H1 (cell line): ENCODE measurements at regions not wholly inside any gene's neighbourhood (a gene's known extent, or its start where the extent isn't known, plus 50 kb on each side); places are given as distances from the start of the nearest gene placed in this dataset.

ENCODE experiments used
- EZH2 ChIP-seq: fragments of 200-600 bp; sonication (generic); IDR thresholded peaks from 2 replicates; pipeline ENCODE4 v1.7.1; 2012; ENCODE audit warnings: low read depth, mild to moderate bottlenecking, moderate library complexity, low read length, inconsistent platforms; ENCODE audit not compliant: severe bottlenecking
- HDAC2 ChIP-seq, 2 experiments: fragments of 300-600 bp in 1 of 2; sonication (generic) in 1 of 2; IDR thresholded peaks; 2 replicates each; pipeline ENCODE4 v1.6.1; 2011 to 2012; ENCODE audit warnings: low read depth in 2 of 2, low read length in 2 of 2, mild to moderate bottlenecking in 2 of 2, moderate library complexity in 2 of 2, borderline replicate concordance in 1 of 2, inconsistent platforms in 1 of 2
- POLR2A ChIP-seq, 2 experiments: IDR thresholded peaks; 1 replicate in 1 of 2; 2 replicates in 1 of 2; pipeline ENCODE4 v1.6.1; 2011; ENCODE audit warnings: low read depth in 2 of 2, low read length in 2 of 2, mild to moderate bottlenecking in 2 of 2; ENCODE audit errors: control extremely low read depth in 1 of 2
- SIN3A ChIP-seq, 2 experiments: IDR thresholded peaks in 1 of 2; conservative IDR thresholded peaks in 1 of 2; 2 replicates each; pipeline ENCODE4 v1.6.1; 2011 to 2012; ENCODE audit warnings: low read length in 2 of 2, improper control_type of control experiment in 1 of 2, low read depth in 1 of 2, mild to moderate bottlenecking in 1 of 2
- SIRT6 ChIP-seq: IDR thresholded peaks from one replicate; pipeline ENCODE4 v1.7.1; 2012; ENCODE audit warnings: low read length, inconsistent platforms
- SP2 ChIP-seq: IDR thresholded peaks from 2 replicates; pipeline ENCODE4 v1.6.1; 2012; ENCODE audit warnings: mild to moderate bottlenecking, low read length, inconsistent platforms
- TEAD4 ChIP-seq: IDR thresholded peaks from 2 replicates; pipeline ENCODE4 v1.6.1; 2012; ENCODE audit warnings: low read depth, low read length, inconsistent platforms, mixed read lengths
- TF ChIP-seq, protein P1 (sequence below), 3 experiments: IDR thresholded peaks; 1 replicate in 2 of 3; 2 replicates in 1 of 3; pipeline versions ENCODE4 v1.5.1 to v1.6.1; 2011; ENCODE audit warnings: low read length in 3 of 3, mild to moderate bottlenecking in 3 of 3, inconsistent platforms in 2 of 3, low read depth in 1 of 3, moderate library complexity in 1 of 3; ENCODE audit not compliant: insufficient read depth in 1 of 3; ENCODE audit errors: control extremely low read depth in 1 of 3

DNA sequence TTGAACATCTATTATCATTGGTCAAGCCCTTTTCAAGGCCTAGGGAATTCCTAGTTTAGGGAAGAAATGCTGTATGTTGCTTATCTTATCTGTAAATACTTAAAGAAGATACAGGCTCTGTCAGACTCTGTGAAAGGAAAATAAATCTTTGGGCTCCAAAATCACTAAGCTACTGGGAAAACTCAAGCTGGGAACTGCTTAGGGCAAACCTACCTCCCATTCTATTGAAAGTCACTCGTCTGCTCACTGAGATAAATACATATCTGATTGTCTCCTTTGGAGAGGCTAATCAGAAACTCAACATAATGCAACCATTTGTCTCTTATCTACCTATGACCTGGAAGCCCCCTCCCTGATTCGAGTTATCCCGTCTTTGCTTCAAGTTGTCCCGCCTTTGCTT lies 108.6 kb upstream of the NDST4 start:
- TF ChIP-seq, protein P1, sequence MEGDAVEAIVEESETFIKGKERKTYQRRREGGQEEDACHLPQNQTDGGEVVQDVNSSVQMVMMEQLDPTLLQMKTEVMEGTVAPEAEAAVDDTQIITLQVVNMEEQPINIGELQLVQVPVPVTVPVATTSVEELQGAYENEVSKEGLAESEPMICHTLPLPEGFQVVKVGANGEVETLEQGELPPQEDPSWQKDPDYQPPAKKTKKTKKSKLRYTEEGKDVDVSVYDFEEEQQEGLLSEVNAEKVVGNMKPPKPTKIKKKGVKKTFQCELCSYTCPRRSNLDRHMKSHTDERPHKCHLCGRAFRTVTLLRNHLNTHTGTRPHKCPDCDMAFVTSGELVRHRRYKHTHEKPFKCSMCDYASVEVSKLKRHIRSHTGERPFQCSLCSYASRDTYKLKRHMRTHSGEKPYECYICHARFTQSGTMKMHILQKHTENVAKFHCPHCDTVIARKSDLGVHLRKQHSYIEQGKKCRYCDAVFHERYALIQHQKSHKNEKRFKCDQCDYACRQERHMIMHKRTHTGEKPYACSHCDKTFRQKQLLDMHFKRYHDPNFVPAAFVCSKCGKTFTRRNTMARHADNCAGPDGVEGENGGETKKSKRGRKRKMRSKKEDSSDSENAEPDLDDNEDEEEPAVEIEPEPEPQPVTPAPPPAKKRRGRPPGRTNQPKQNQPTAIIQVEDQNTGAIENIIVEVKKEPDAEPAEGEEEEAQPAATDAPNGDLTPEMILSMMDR (IDR thresholded peaks at IDR 0.05; ENCODE audit: control extremely low read depth in 1 of 3, insufficient read depth in 1 of 3, low read depth in 1 of 3, low read length in 3 of 3): no peak
- no peak for TF ChIP-seq SIN3A (conservative IDR thresholded peaks at IDR 0.05 in 1 of 2, IDR thresholded peaks at IDR 0.05 in 1 of 2; ENCODE audit: low read depth in 1 of 2, low read length in 2 of 2)
- no peak for TF ChIP-seq HDAC2 (IDR thresholded peaks at IDR 0.05; ENCODE audit: borderline replicate concordance in 1 of 2, low read depth in 2 of 2, low read length in 2 of 2)
- TF ChIP-seq EZH2: no peak
- no peak for TF ChIP-seq POLR2A (IDR thresholded peaks at IDR 0.05; ENCODE audit: control extremely low read depth in 1 of 2, low read depth in 2 of 2, low read length in 2 of 2)
- no peak for TF ChIP-seq SP2
- TF ChIP-seq TEAD4: no peak
- TF ChIP-seq SIRT6: no peak
